A673 (cell line): ENCODE measurements at regions not wholly inside any gene's neighbourhood (a gene's known extent, or its start where the extent isn't known, plus 50 kb on each side); places are given as distances from the start of the nearest gene placed in this dataset.

Experiments used
- BruUV-seq: library from RNA; stranded (reverse); fragments of 400-500 nt; replicated peaks from 2 replicates; lab custom pipeline; 2021; lab: Mats Ljungman, UMichigan
- CTCF ChIA-PET: fragments of 300-600 bp; sonication (Branson Sonifier 250); formaldehyde crosslinking; loops from one replicate; lab custom pipeline; 2022; ENCODE audit warnings: antibody characterized with exemption; lab: Charles Lee
- POLR2A ChIA-PET: fragments of 300-600 bp; sonication (Branson Sonifier 250); formaldehyde crosslinking; loops from one replicate; lab custom pipeline; 2022; ENCODE audit warnings: antibody characterized with exemption; ENCODE audit not compliant: low non-redundant PET; lab: Charles Lee
- DNase-seq: peaks from one replicate; pipeline ENCODE4 v3.0.0-alpha.2; 2015; ENCODE audit warnings: low spot score
- H3K27ac ChIP-seq: fragments of 200-600 bp; sonication (generic); 2 replicates; pipeline ENCODE4 v1.5.1; 2016; ENCODE audit warnings: mixed run types, low read depth, mild to moderate bottlenecking, mixed read lengths, antibody characterized with exemption, low read length; ENCODE audit not compliant: poor library complexity, severe bottlenecking
- H3K27me3 ChIP-seq: fragments of 200-600 bp; sonication (generic); replicated peaks from 2 replicates; pipeline ENCODE4 v1.6.1; 2017; ENCODE audit warnings: mixed run types, low read depth, mild to moderate bottlenecking, mixed read lengths, antibody characterized with exemption, low read length; ENCODE audit not compliant: insufficient read depth, poor library complexity
- H3K36me3 ChIP-seq: fragments of 200-600 bp; sonication (generic); 2 replicates; pipeline ENCODE4 v1.6.1; 2016; ENCODE audit warnings: mixed run types, mild to moderate bottlenecking, mixed read lengths, antibody characterized with exemption, low read length; ENCODE audit not compliant: insufficient read depth, poor library complexity, severe bottlenecking
- H3K4me1 ChIP-seq: fragments of 200-600 bp; sonication (generic); 2 replicates; pipeline ENCODE4 v1.6.1; 2017; ENCODE audit warnings: mixed run types, mild to moderate bottlenecking, mixed read lengths, antibody characterized with exemption, low read length; ENCODE audit not compliant: insufficient read depth, poor library complexity, severe bottlenecking
- H3K4me3 ChIP-seq: fragments of 200-600 bp; sonication (generic); 2 replicates; pipeline ENCODE4 v1.5.1; 2016; ENCODE audit warnings: low read depth, mixed run types, mild to moderate bottlenecking, mixed read lengths, low read length; ENCODE audit not compliant: poor library complexity, severe bottlenecking
- H3K9me3 ChIP-seq: fragments of 200-600 bp; sonication (generic); 2 replicates; pipeline ENCODE4 v1.6.1; 2016; ENCODE audit warnings: mixed run types, low read depth, mild to moderate bottlenecking, mixed read lengths, antibody characterized with exemption, low read length; ENCODE audit not compliant: poor library complexity, severe bottlenecking
- EZH2 ChIP-seq: fragments of 200-600 bp; sonication (generic); IDR thresholded peaks from 2 replicates; pipeline ENCODE4 v1.6.1; 2017; ENCODE audit warnings: borderline replicate concordance, low read depth, mild to moderate bottlenecking, mixed read lengths, antibody characterized with exemption, low read length; ENCODE audit not compliant: poor library complexity, severe bottlenecking
- intact Hi-C: fragments of 100-400 bp; cut with micrococcal nuclease; formaldehyde crosslinking; loops from one replicate; pipeline ENCODE4 v1.10.0; 2022; ENCODE audit not compliant: unreplicated experiment
- TF ChIP-seq, protein P1 (sequence below): fragments of 300-800, 200-600 bp; sonication (generic); conservative IDR thresholded peaks from 2 replicates; pipeline ENCODE4 v1.5.1; 2017; ENCODE audit warnings: low read depth, mild to moderate bottlenecking, antibody characterized with exemption, low read length, moderate library complexity, mixed read lengths

DNA sequence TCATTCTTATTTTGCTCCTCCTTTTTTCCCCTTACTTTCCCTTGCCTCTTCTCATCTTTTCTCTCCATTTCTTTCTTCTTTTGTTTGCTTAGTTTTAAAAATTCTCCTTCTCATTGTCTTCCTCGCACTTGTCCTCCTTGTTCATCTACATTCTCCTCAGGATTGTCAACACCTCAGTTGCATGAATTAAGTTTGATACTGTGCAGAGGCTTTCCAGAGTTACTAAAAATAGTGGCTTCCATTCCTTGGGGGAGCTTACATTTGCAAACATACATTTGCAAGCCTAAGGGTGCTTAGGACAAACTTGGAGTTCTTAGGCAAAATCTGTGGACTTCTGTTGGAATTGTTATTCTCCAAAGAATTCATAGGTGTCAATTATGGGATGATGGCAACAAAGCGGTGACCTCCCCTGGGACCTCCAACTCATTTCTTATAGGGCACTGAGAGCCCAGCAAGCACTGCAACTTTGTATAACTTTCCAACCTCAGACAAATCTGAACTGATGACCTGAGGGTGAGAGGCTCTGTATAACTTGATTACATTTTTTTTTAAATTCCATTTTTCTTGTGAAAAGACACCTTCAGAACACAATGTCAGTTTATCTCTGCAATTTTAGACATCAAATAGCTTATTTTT lies 371.4 kb downstream of the TMEM38B start:
- DNase-seq: no peak
- no peaks in the 10 kb centered on the region for H3K4me1 ChIP-seq

GRCh38 chr9:106066940-106067524 lies 372.7 kb downstream of the TMEM38B start:
- ChIA-PET CTCF (no interaction called here), POLR2A (no interaction called here)
- H3K27me3 ChIP-seq: no peaks in the 10 kb centered on the region
- no peak overlapping the region for H3K4me3 ChIP-seq
- H3K27ac ChIP-seq: no peak overlapping the region
- no peaks in the 10 kb centered on the region for H3K36me3 ChIP-seq
- no peaks in the 10 kb centered on the region for H3K4me1 ChIP-seq
- BruUV-seq: no TSS peak
- peaks cover 5% of the 10 kb centered on the region for H3K9me3 ChIP-seq
- intact Hi-C loops: no loop called here
- TF ChIP-seq, protein P1, sequence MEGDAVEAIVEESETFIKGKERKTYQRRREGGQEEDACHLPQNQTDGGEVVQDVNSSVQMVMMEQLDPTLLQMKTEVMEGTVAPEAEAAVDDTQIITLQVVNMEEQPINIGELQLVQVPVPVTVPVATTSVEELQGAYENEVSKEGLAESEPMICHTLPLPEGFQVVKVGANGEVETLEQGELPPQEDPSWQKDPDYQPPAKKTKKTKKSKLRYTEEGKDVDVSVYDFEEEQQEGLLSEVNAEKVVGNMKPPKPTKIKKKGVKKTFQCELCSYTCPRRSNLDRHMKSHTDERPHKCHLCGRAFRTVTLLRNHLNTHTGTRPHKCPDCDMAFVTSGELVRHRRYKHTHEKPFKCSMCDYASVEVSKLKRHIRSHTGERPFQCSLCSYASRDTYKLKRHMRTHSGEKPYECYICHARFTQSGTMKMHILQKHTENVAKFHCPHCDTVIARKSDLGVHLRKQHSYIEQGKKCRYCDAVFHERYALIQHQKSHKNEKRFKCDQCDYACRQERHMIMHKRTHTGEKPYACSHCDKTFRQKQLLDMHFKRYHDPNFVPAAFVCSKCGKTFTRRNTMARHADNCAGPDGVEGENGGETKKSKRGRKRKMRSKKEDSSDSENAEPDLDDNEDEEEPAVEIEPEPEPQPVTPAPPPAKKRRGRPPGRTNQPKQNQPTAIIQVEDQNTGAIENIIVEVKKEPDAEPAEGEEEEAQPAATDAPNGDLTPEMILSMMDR: no peak
- no peak for TF ChIP-seq EZH2
- DNase-seq: no peak

More for the DNA sequence above, 371.4 kb downstream of the TMEM38B start:
- no peaks in the 10 kb centered on the region for H3K27me3 ChIP-seq
- H3K4me3 ChIP-seq: no peak overlapping the region
- ChIA-PET POLR2A (no interaction called here), CTCF (no interaction called here)
- no TSS peak for BruUV-seq
- no peak overlapping the region for H3K27ac ChIP-seq
- H3K36me3 ChIP-seq: no peaks in the 10 kb centered on the region
- H3K9me3 ChIP-seq: peaks cover 5% of the 10 kb centered on the region
- TF ChIP-seq, protein P1: no peak
- no peak for TF ChIP-seq EZH2
- intact Hi-C loops: no loop called here

DNA sequence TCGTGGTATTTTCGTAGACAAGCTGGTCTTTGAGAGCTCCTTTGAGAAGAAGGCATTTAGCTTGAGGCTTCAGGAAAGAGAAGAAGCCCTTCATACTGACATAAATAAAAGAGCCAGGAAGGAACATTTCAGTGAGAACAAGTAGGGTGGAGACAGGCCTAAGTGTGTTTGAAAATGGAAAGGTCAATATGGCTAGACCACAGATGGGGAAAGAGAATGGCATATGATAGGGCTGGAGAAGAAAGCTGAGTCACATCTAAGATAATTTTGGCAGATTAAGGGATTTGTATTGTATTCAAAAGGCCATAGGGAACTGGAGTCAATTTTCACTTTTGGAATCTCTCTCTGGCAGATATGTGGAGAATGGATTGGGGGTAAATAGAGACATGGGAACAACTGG lies 374.9 kb downstream of the TMEM38B start:
- H3K4me1 ChIP-seq: no peaks in the 10 kb centered on the region
- H3K4me3 ChIP-seq: no peak overlapping the region
- H3K27ac ChIP-seq: no peak overlapping the region
- no peaks in the 10 kb centered on the region for H3K36me3 ChIP-seq
- DNase-seq: no peak
- ChIA-PET POLR2A (no interaction called here), CTCF (no interaction called here)
- peaks cover 11% of the 10 kb centered on the region for H3K9me3 ChIP-seq
- intact Hi-C loops: no loop called here
- no peaks in the 10 kb centered on the region for H3K27me3 ChIP-seq
- no TSS peak for BruUV-seq
- TF ChIP-seq, protein P1: no peak
- TF ChIP-seq EZH2: no peak
